Fibroblast of lung (primary cell): ENCODE measurements at regions not wholly inside any gene's neighbourhood (a gene's known extent, or its start where the extent isn't known, plus 50 kb on each side); places are given as distances from the start of the nearest gene placed in this dataset.

Source experiments
- DNase-seq, 2 donors: peaks; one replicate each; pipeline versions ENCODE4 v3.0.0 to v3.0.0-alpha.2; 2010; ENCODE audit warnings: low read depth in 2 of 2
- H2AFZ ChIP-seq: 2 replicates; pipeline ENCODE4 v1.5.1; 2012; ENCODE audit warnings: low read length, control low read depth, inconsistent platforms
- H3K27ac ChIP-seq: 2 replicates; pipeline ENCODE4 v1.5.1; 2011; ENCODE audit warnings: low read length, control low read depth; ENCODE audit not compliant: insufficient read depth
- H3K27me3 ChIP-seq: 2 replicates; pipeline ENCODE4 v1.5.1; 2011; ENCODE audit warnings: mild to moderate bottlenecking, low read length; ENCODE audit not compliant: control insufficient read depth, insufficient read depth
- H3K36me3 ChIP-seq: 2 replicates; pipeline ENCODE4 v1.5.1; 2011; ENCODE audit warnings: low read length; ENCODE audit not compliant: control insufficient read depth, insufficient read depth
- H3K4me1 ChIP-seq: 2 replicates; pipeline ENCODE4 v1.5.1; 2011; ENCODE audit warnings: low read length; ENCODE audit not compliant: control insufficient read depth, insufficient read depth; ENCODE audit errors: extremely low read depth
- H3K4me2 ChIP-seq: 2 replicates; pipeline ENCODE4 v1.5.1; 2011; ENCODE audit warnings: low read length, control low read depth; ENCODE audit not compliant: insufficient read depth; ENCODE audit errors: extremely low read depth
- H3K4me3 ChIP-seq, 4 experiments: fragments of 200-600 bp in 1 of 4; sonication (generic) in 1 of 4; replicated peaks in 1 of 4; 2 replicates each; pipeline ENCODE4 v1.5.1; 2011 to 2016; ENCODE audit warnings: low read length in 4 of 4, low read depth in 3 of 4, mild to moderate bottlenecking in 3 of 4, control low read depth in 2 of 4, inconsistent platforms in 1 of 4, mixed read lengths in 1 of 4; ENCODE audit not compliant: insufficient read depth in 1 of 4; ENCODE audit errors: control extremely low read depth in 1 of 4
- H3K79me2 ChIP-seq: 2 replicates; pipeline ENCODE4 v1.5.1; 2012; ENCODE audit warnings: mild to moderate bottlenecking, low read length, inconsistent platforms; ENCODE audit not compliant: control insufficient read depth, insufficient read depth
- H3K9ac ChIP-seq: 2 replicates; pipeline ENCODE4 v1.5.1; 2011; ENCODE audit warnings: mild to moderate bottlenecking, low read length, control low read depth; ENCODE audit not compliant: insufficient read depth
- H3K9me3 ChIP-seq: 2 replicates; pipeline ENCODE4 v1.5.1; 2012; ENCODE audit warnings: low read depth, low read length; ENCODE audit not compliant: control insufficient read depth, insufficient read depth
- H4K20me1 ChIP-seq: 2 replicates; pipeline ENCODE4 v1.5.1; 2011; ENCODE audit warnings: low read length; ENCODE audit not compliant: control insufficient read depth, insufficient read depth; ENCODE audit errors: extremely low read depth
- EZH2 ChIP-seq: IDR thresholded peaks from 2 replicates; pipeline ENCODE4 v1.5.1; 2012; ENCODE audit warnings: low read length, control low read depth, mild to moderate bottlenecking; ENCODE audit errors: missing control alignments
- TF ChIP-seq, protein P1 (sequence below), 2 donors: IDR thresholded peaks in 1 of 2; conservative IDR thresholded peaks in 1 of 2; 1 replicate in 1 of 2; 2 replicates in 1 of 2; pipeline ENCODE4 v1.5.1; 2011 to 2012; ENCODE audit warnings: low read length in 2 of 2, control low read depth in 1 of 2, inconsistent platforms in 1 of 2, low read depth in 1 of 2, mild to moderate bottlenecking in 1 of 2

DNA sequence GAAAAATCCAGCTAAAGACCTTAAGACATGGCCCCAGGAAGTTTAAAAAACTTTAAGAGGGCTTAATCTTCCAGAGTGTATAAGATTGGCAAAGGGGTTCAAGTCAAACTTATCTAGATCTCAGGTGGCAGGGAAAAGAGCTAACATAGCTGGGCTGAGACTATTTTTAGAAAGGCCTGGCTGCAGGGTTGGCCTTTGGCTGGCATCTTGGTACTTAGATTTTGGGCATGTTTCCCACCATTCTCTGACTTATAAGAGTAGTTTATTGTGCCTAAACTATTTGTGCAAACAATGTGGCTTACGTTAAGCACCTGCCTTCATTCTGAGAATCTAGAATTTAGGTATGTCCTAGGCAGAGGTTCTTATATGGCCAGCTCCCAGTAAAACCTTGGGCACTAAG, 214.0 kb upstream of the MIS18BP1 start:
- no peak for DNase-seq
- H3K9me3 ChIP-seq, result no peaks in the 10 kb centered on the region
- H3K9ac ChIP-seq, result no peak overlapping the region
- H4K20me1 ChIP-seq, result no peaks in the 10 kb centered on the region
- H3K79me2 ChIP-seq, result no peaks in the 10 kb centered on the region
- TF ChIP-seq EZH2, result no peak
- TF ChIP-seq, protein P1, sequence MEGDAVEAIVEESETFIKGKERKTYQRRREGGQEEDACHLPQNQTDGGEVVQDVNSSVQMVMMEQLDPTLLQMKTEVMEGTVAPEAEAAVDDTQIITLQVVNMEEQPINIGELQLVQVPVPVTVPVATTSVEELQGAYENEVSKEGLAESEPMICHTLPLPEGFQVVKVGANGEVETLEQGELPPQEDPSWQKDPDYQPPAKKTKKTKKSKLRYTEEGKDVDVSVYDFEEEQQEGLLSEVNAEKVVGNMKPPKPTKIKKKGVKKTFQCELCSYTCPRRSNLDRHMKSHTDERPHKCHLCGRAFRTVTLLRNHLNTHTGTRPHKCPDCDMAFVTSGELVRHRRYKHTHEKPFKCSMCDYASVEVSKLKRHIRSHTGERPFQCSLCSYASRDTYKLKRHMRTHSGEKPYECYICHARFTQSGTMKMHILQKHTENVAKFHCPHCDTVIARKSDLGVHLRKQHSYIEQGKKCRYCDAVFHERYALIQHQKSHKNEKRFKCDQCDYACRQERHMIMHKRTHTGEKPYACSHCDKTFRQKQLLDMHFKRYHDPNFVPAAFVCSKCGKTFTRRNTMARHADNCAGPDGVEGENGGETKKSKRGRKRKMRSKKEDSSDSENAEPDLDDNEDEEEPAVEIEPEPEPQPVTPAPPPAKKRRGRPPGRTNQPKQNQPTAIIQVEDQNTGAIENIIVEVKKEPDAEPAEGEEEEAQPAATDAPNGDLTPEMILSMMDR (conservative IDR thresholded peaks at IDR 0.05 in 1 of 2, IDR thresholded peaks at IDR 0.05 in 1 of 2; ENCODE audit: low read depth in 1 of 2, low read length in 2 of 2), result no peak
- H3K27me3 ChIP-seq, result no peaks in the 10 kb centered on the region
- H2AFZ ChIP-seq, result no peak overlapping the region
- H3K27ac ChIP-seq, result no peak overlapping the region
- no peak overlapping the region for H3K4me2 ChIP-seq
- H3K4me1 ChIP-seq, result no peaks in the 10 kb centered on the region
- no peak overlapping the region for H3K4me3 ChIP-seq
- H3K36me3 ChIP-seq, result no peaks in the 10 kb centered on the region

DNA sequence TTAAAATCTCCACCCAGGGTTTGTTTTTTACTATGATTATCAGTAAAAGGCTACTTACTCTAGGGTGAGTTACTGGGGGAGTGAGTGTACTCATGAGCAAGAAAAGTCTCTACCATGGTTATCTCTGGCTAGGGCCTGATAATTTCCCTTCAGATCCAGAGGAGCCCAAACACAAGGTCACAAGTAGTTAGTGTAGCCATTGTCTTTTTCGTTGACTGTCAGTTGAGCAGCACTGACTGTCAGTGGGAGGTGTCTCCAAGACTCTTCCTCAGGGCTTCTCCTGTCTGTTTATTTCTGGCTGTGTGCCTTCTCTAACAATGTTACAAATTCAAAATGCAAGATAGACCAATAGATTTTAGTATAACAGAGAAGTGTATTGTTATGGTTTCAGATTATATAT, 181.2 kb upstream of the MIS18BP1 start:
- H3K4me2 ChIP-seq, result no peak overlapping the region
- H4K20me1 ChIP-seq, result no peaks in the 10 kb centered on the region
- no peak overlapping the region for H3K9ac ChIP-seq
- no peaks in the 10 kb centered on the region for H3K27me3 ChIP-seq
- H3K27ac ChIP-seq, result no peak overlapping the region
- no peaks in the 10 kb centered on the region for H3K36me3 ChIP-seq
- H3K79me2 ChIP-seq, result no peaks in the 10 kb centered on the region
- TF ChIP-seq, protein P1 (conservative IDR thresholded peaks at IDR 0.05 in 1 of 2, IDR thresholded peaks at IDR 0.05 in 1 of 2; ENCODE audit: low read depth in 1 of 2, low read length in 2 of 2), result no peak
- TF ChIP-seq EZH2, result no peak
- H3K4me1 ChIP-seq, result no peaks in the 10 kb centered on the region
- H2AFZ ChIP-seq, result no peak overlapping the region
- no peak for DNase-seq
- no peaks in the 10 kb centered on the region for H3K9me3 ChIP-seq
- H3K4me3 ChIP-seq, result no peak overlapping the region

DNA sequence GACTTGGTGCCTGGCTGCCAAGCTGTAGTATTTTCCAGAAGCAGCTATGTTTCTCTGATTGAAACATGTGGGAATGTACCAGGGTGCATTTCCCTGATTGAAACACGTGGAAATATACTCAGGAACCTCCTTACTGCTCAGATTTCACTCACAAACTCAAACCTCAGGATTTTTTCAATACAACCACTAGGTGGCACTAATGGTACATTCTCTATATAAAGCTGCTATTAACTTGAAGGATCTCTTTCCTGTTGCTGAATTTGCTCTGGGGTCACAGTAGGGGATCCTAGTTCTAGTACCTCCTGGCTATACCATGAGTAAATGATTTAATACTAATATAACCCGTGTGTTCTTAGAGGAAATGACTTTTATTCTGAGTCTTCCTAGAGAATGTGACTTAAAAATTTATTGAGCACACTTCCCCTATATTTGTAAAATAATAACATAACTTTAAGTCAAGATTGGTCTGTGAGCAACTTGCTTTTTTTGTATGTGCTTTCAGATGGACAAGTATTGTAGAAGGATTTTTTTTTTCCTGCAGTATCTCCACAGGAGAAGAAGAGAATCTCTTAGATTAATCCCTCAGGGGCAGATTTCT, 173.8 kb upstream of the MIS18BP1 start:
- Histone ChIP-seq H3K9me3 (no peaks in the 10 kb centered on the region), H3K27ac (no peak overlapping the region), H4K20me1 (no peaks in the 10 kb centered on the region), H3K9ac (no peak overlapping the region), H2AFZ (no peak overlapping the region), H3K4me1 (no peaks in the 10 kb centered on the region), H3K27me3 (no peaks in the 10 kb centered on the region), H3K4me3 (no peak overlapping the region), H3K4me2 (no peak overlapping the region), H3K79me2 (no peaks in the 10 kb centered on the region), H3K36me3 (no peaks in the 10 kb centered on the region)
- TF ChIP-seq, protein P1 (conservative IDR thresholded peaks at IDR 0.05 in 1 of 2, IDR thresholded peaks at IDR 0.05 in 1 of 2; ENCODE audit: low read depth in 1 of 2, low read length in 2 of 2), result peak; percentile 52 to 55
- no peak for TF ChIP-seq EZH2
- DNase-seq, result peak; percentile 24 to 49
